HG02588 (cell line): ENCODE measurements at regions not wholly inside any gene's neighbourhood (a gene's known extent, or its start where the extent isn't known, plus 50 kb on each side); places are given as distances from the start of the nearest gene placed in this dataset.
A peak's percentile ranks its signal among the peaks of the same experiment; 100 is the strongest.

Experiments used
- ATAC-seq: cut with Tn5 transposase; IDR thresholded peaks from one replicate; pipeline ENCODE4 v1.9.1; 2021; ENCODE audit warnings: mild to moderate bottlenecking, moderate library complexity; ENCODE audit not compliant: unreplicated experiment

- ATAC-seq: no peak
These were observed 75.1 kb downstream of the LINGO1 start for GRCh38 chr15:77557564-77557963.

DNA sequence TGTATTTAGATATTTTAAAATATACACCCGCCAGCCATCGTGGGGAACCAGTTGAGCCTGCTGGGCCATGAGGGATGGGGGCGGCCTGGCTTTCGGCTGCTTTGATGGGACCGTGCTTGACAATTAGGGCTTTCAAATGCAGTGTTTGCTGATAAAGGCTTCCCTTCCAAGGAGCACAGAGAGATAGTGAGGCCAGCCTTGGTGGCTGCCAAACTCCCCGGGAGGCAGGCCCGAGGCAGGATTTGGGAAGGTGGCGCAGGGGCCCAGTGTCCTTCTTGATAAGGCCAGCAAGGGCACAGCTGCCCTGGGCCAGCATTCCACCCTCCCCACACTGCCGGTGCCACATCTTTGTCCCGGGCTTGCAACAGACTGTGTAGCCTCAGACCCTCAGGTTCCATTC lies 75.6 kb downstream of the LINGO1 start:
- no peak for ATAC-seq

GRCh38 chr15:77556622-77557021 lies 76.1 kb downstream of the LINGO1 start:
- ATAC-seq: no peak

- no peak for ATAC-seq
These were observed 77.5 kb downstream of the LINGO1 start for GRCh38 chr15:77555232-77555631.

GRCh38 chr15:77554306-77555080 lies 78.2 kb downstream of the LINGO1 start:
- ATAC-seq: no peak

DNA sequence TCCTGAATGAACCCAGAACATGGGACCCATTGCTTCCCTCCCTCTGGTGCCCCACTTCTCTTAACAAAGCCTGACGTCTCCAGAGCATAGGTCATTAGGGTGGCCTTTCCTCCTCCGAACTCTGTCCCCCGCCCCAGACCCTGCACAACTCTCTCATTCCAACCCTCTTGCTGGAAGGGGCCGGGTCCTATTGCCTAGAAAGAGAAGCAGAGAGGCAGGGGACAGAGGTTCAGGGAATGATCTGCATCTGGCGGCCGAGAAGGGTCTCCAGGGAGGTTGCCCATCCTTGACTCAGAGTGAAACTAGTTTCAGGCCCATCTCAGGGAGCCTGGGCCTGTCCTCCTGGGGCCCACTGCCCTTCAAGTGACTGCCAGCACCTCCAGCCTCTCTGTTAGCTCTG lies 79.0 kb downstream of the LINGO1 start:
- ATAC-seq: no peak

DNA sequence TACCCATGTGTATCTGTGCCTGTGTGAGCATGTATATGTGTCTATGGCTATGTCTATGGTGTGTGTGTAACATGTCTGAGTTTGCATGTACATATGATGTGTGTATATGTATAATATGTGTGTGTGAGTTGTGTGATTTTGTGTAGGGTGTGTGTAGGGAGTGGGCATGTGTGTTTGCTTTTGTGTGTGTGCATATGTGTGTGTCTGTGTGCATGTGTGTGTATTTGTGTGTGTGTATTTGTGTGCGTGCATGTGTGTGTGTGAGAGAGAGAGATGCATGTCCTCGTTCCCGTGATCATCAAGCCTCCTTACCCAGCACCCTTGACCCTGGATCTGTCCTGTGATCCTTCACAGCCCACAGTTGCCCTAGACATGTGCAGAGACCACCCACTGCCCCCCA lies 79.5 kb downstream of the LINGO1 start:
- ATAC-seq: no peak

DNA sequence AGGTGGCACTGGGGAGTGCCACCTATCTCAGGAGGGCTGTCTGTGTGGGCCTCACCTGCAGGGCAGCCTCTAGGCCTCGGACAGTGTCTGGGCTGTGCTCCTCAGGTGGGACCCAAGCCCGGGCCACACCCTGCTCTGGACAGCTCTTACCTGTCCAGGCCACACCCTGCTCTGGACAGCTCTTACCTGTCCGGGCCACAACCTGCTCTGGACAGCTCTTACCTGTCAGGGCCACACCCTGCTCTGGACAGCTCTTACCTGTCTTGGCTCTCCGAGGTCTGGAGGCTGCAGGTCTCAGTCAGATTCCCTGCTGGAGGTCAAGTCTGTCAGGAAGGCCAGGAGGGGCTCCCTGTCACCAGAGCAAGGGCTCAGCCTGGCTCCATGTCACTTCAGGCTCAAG lies 80.6 kb downstream of the LINGO1 start:
- ATAC-seq: no peak

- no peak for ATAC-seq
These were observed 82.1 kb downstream of the LINGO1 start for GRCh38 chr15:77550301-77551251.

DNA sequence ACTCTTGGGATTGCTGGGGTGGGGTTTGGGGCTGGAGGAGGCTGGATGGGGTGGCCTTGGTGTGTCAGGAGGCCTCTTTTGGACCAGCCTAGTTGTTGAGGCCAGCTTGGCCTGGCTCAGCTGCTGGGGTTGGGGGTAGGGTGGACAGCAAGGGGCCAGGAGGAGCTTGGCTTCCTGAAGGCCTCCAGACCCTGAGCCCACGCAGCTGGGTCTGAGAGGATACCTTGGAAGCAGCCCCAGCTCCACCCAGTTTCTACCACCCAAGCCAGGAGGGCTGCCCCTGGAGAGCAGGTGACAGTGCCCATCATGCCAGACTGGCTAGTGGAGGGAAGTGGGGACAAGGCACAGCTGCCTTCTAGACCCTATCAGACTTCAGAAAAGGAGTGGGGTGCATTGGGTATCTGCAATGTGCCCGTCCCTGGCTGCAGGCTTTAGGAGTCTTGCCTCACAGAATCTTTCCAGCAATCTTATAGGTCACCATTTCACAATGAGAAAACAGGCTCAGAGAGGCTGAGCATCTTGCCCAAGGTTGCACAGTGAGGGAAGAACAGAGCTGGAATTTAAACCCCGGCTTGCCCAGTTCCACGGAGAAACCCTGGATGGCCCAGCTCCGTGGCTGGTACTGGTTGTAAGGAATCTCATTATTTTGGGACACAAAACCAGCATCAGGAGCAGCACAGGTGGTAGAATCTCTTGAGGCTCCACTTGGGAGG lies 83.0 kb downstream of the LINGO1 start:
- no peak for ATAC-seq

- ATAC-seq: no peak
These were observed 83.8 kb downstream of the LINGO1 start for GRCh38 chr15:77548589-77549557.

DNA sequence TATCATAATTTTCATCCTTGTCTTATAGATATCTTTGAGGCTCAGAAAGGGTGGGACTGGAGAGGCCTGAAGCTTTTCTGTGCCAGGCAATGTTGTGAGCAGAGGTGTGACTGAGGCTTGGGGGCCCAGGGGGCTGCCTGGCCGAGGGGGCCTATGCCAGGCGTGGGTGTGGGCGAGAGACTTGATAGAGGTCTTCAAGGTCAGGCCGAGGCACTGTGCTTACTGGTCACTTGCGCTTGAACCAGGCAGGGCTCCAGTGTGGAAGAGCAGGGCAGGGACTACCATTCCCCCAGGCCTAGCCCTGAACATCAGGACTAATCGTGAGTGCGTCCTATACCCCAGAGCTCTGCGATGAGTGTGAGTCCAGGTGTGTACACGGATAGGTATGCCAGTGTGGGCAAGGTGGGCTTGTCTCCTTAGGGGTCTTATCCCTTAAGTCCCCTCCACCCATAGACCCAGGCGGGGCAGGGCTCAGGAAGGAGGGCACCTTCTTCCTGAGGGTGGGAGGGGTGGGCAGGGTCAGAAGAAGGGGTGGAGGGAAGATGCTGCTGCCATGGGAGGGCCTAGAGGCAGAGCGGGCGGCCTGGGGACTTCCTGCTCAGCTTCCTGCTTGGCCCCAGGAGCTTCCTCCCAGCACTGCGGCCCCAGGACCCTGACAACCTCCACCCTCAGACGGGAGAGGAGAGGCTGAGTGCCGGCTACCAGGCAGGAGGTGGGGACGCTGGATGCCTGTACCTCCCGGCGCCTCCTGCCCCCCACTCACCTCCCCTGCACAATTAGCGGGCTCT lies 84.7 kb downstream of the LINGO1 start:
- ATAC-seq: no peak

- no peak for ATAC-seq
These were observed 85.8 kb downstream of the LINGO1 start for GRCh38 chr15:77546870-77547269.

- no peak for ATAC-seq
These were observed 86.6 kb downstream of the LINGO1 start for GRCh38 chr15:77546050-77546501.

GRCh38 chr15:77545058-77545457 lies 87.7 kb downstream of the LINGO1 start:
- no peak for ATAC-seq

GRCh38 chr15:77544162-77544561 lies 88.5 kb downstream of the LINGO1 start:
- no peak for ATAC-seq

DNA sequence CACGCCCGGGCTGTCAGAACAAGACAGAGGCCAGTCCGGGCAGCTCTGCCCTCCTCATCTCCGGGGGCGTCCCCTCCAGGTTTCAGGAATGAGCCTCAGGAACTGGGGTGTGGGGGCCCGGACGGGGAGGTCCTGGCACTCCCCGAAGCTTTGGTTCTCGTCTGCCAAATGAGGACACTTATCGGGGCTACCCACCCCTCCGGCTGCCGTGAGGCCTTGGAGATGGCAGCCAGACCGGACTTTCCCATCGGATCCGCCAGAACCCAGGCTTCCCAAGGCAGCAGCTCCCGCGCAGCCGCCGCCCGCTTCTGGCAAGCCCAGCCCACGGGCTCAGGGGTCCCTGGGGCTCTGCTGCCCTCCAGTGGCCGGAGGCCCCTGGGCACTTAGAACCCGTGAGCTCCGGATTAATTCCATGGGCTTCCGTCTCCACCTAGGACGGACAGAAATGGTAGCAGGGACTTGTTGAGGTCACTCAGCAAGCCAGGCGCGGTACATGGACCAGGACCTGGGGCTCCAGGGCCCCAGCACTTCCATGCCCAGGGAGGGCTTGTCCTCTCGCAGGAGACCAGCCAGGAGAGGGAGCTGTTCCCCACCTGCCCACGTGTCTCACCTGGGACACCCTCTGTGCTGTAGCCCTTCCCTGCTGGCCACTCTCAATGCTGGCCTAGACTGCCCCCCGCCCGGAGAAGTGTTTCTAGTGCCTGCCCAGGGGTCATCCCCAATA lies 89.4 kb downstream of the LINGO1 start:
- peak; percentile 63 for ATAC-seq

- no peak for ATAC-seq
These were observed 90.2 kb downstream of the LINGO1 start for GRCh38 chr15:77542491-77543001.
